Left ventricle myocardium inferior (tissue), 1 donor: ENCODE measurements at regions not wholly inside any gene's neighbourhood (a gene's known extent, or its start where the extent isn't known, plus 50 kb on each side); places are given as distances from the start of the nearest gene placed in this dataset.

Experiments
- DNase-seq: peaks from one replicate; pipeline ENCODE4 v3.0.0-alpha.2; 2020
- H3K27ac ChIP-seq: fragments of 200-600 bp; replicated peaks from 2 replicates; pipeline ENCODE4 v1.8.0; 2021
- H3K27me3 ChIP-seq: fragments of 200-600 bp; 2 replicates; pipeline ENCODE4 v1.8.0; 2021; ENCODE audit warnings: low read depth
- H3K36me3 ChIP-seq: fragments of 200-600 bp; 2 replicates; pipeline ENCODE4 v1.8.0; 2021
- H3K4me1 ChIP-seq: fragments of 200-600 bp; 2 replicates; pipeline ENCODE4 v1.8.0; 2021
- H3K4me3 ChIP-seq: fragments of 200-600 bp; 2 replicates; pipeline ENCODE4 v1.8.0; 2021; ENCODE audit warnings: mild to moderate bottlenecking, moderate library complexity
- H3K9me3 ChIP-seq: fragments of 200-600 bp; replicated peaks from 2 replicates; pipeline ENCODE4 v1.8.0; 2021
- intact Hi-C: fragments of 100-400 bp; cut with micrococcal nuclease; formaldehyde crosslinking; loops from one replicate; pipeline ENCODE4 v1.11.0; 2022
- TF ChIP-seq, protein P1 (sequence below): fragments of 200-600 bp; IDR thresholded peaks from 2 replicates; pipeline ENCODE4 v1.8.0; 2021; ENCODE audit warnings: antibody characterized with exemption, mild to moderate bottlenecking, borderline replicate concordance
- donor health status: DM: no; HTN: yes; CAD: no; lungs with severe emphysema.

DNA sequence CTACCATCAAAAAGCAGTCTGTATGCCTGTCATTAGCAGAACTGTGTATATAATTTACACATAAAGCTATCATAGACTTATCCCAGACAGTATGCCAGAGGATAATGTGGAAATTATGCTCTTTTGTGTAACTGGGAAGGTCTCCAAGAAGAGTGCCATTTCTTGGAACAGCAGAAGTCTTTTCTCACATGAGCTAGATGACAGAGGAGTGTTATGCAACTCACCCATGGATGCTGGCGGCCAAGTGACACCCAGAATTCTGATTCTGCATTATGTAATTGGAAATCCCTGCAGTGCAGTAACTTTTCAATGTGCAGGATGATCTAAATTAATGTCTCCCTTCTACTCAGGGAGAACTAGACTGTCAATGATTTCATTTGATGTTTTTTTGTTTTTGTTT lies 160.0 kb downstream of the UBE2E3 start:
- Histone ChIP-seq H3K36me3 (no peaks in the 10 kb centered on the region), H3K9me3 (peaks cover 3% of the 10 kb centered on the region), H3K4me1 (no peaks in the 10 kb centered on the region), H3K4me3 (no peak overlapping the region), H3K27me3 (no peaks in the 10 kb centered on the region), H3K27ac (no peak overlapping the region)
- TF ChIP-seq, protein P1, sequence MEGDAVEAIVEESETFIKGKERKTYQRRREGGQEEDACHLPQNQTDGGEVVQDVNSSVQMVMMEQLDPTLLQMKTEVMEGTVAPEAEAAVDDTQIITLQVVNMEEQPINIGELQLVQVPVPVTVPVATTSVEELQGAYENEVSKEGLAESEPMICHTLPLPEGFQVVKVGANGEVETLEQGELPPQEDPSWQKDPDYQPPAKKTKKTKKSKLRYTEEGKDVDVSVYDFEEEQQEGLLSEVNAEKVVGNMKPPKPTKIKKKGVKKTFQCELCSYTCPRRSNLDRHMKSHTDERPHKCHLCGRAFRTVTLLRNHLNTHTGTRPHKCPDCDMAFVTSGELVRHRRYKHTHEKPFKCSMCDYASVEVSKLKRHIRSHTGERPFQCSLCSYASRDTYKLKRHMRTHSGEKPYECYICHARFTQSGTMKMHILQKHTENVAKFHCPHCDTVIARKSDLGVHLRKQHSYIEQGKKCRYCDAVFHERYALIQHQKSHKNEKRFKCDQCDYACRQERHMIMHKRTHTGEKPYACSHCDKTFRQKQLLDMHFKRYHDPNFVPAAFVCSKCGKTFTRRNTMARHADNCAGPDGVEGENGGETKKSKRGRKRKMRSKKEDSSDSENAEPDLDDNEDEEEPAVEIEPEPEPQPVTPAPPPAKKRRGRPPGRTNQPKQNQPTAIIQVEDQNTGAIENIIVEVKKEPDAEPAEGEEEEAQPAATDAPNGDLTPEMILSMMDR = no peak
- no peak for DNase-seq
- intact Hi-C loops = no loop called here

DNA sequence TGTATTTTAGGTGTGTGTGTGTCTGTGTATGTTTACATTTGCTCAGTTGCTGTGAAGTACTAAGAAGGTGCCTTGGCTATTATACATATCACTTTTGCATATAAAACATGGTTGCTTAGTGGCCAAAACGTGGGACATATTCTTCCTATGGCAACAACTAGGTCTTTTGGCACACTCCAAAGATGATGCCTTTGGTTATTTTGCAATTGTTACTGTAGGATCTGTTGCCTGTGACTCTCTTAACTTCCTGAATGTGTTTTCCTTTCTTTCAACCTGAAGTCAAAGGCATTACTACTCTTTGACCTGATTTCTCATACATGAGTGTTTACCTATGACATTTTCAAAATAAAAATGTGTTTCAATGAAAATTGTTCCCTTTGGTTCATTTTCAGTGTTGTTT lies 160.5 kb downstream of the UBE2E3 start:
- intact Hi-C loops = no loop called here
- H3K4me1 ChIP-seq = no peaks in the 10 kb centered on the region
- H3K27ac ChIP-seq = no peak overlapping the region
- H3K36me3 ChIP-seq = no peaks in the 10 kb centered on the region
- H3K4me3 ChIP-seq = no peak overlapping the region
- TF ChIP-seq, protein P1 = no peak
- H3K27me3 ChIP-seq = peaks cover 3% of the 10 kb centered on the region
- no peaks in the 10 kb centered on the region for H3K9me3 ChIP-seq
- no peak for DNase-seq

DNA sequence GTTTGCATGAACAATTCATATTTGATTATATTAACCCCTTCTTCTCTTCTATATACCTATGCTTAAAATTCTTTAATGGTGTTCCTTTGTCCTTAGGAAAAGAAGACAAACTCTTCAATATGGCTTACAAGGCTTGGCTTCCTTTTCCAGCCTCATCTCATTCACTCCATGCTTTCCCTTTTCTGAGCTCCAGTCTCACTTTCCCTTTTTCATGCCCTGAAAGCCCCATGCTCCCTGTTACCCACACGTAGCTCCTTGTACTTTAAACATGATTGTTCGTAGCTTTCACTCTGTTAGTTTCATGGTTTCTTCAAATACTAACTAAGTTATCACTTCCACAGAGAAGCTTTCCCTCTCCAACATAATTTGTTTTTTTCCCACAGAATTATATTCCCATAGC lies 161.3 kb downstream of the UBE2E3 start:
- no peak overlapping the region for H3K27ac ChIP-seq
- H3K36me3 ChIP-seq = no peaks in the 10 kb centered on the region
- H3K9me3 ChIP-seq = no peaks in the 10 kb centered on the region
- intact Hi-C loops = no loop called here
- TF ChIP-seq, protein P1 = no peak
- no peak for DNase-seq
- H3K4me3 ChIP-seq = no peak overlapping the region
- H3K4me1 ChIP-seq = no peaks in the 10 kb centered on the region
- H3K27me3 ChIP-seq = peaks cover 3% of the 10 kb centered on the region

DNA sequence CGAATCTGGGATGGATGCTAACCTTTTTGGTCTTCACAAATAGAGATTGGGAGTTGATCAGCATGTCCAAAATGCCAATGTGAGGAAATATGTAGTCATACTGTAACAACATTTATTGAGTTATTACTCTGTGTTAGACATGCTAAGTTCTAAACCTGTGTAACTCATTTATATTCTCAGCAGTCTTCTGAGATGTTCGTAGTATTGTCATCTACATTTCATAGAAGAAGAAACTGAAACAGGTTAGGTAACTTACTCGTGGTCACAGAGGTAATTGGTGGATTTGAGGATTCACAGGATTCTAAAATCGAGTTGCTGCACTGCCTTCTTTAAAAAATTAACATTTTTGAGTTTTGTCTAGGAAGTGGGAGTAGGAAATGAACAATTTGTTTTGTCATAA lies 162.1 kb downstream of the UBE2E3 start:
- TF ChIP-seq, protein P1 = no peak
- H3K27ac ChIP-seq = no peak overlapping the region
- no peaks in the 10 kb centered on the region for H3K36me3 ChIP-seq
- H3K27me3 ChIP-seq = peaks cover 3% of the 10 kb centered on the region
- H3K4me1 ChIP-seq = no peaks in the 10 kb centered on the region
- H3K4me3 ChIP-seq = no peak overlapping the region
- intact Hi-C loops = no loop called here
- H3K9me3 ChIP-seq = no peaks in the 10 kb centered on the region
- DNase-seq = no peak

DNA sequence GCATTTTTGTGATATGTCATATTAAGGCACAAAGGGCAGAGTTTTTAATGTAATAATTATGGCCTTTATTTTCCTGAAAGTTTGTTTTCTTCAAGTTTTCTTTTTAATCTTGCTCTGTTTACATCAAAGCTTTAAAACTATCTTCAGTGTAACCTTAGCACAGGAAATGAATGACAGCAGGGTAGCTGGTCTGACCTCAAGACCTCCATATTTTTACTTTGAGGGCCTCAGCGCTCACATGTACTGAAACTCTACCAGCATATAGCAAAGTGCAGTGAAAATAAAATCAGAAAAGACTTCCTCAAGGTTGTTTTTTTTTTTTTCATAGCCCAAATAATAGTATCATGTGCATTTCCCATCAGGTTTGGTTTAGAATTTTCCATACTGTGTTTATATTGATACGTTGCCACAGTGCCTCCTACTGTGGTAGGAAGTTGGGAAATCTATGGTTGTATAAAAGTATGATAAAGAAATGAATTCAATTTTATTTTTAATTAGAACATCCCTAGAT lies 163.4 kb downstream of the UBE2E3 start:
- TF ChIP-seq, protein P1 = no peak
- Histone ChIP-seq H3K36me3 (no peaks in the 10 kb centered on the region), H3K9me3 (no peaks in the 10 kb centered on the region), H3K4me1 (no peaks in the 10 kb centered on the region), H3K27me3 (peaks cover 3% of the 10 kb centered on the region), H3K27ac (no peak overlapping the region), H3K4me3 (no peak overlapping the region)
- no peak for DNase-seq
- intact Hi-C loops = no loop called here

DNA sequence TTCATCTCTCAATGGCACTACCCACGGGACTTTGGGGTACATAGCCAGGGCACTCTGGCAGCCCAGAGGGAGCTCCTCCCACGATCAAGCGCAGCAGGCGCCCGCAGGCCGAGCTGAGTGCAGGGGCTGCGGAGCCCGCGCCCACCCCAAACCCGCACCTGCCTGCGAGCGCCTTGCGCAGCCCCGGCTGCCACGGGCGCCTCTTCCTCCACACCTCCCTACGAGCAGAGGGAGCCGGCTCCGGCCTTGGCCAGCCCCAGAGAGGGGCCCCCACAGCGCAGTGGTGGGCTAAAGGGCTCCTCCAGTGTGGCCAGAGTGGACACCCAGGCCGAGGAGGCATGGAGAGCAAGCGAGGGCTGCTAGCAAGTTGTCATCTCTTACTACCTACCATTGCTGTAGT lies 165.2 kb downstream of the UBE2E3 start:
- H3K27ac ChIP-seq = no peak overlapping the region
- no peaks in the 10 kb centered on the region for H3K9me3 ChIP-seq
- intact Hi-C loops = no loop called here
- no peak overlapping the region for H3K4me3 ChIP-seq
- no peaks in the 10 kb centered on the region for H3K4me1 ChIP-seq
- DNase-seq = no peak
- peaks cover 3% of the 10 kb centered on the region for H3K27me3 ChIP-seq
- TF ChIP-seq, protein P1 = no peak
- no peaks in the 10 kb centered on the region for H3K36me3 ChIP-seq
